ENCODE measurements at regions not wholly inside any gene's neighbourhood (a gene's known extent, or its start where the extent isn't known, plus 50 kb on each side); places are given as distances from the start of the nearest gene placed in this dataset.

DNA sequence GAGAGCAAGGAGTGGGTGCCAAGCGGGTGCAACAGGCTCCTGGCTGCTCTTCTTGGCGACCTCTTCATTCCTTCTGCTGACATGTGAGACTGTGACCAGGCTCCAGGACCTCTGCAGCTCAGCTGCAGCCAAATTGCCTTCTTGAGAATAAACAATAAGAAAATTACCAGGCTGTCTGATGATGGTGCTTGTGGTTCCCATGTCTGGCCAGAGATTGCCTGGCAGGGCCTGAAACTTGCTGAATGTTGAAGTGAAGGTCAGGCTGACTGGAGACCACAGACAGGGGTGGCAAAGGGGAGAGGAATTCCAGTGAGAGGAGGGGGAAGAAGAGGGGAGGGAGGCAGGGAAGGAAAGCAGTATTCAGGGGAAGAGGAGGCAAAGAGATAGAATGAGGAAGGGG, 497.4 kb upstream of the PODXL start:
- FAIRE-seq (no peak), DNase-seq (ENCODE audit: low read depth, low spot score) (no peak)
- no peaks in the 10 kb centered on the region for H3K4me1 ChIP-seq (ENCODE audit: control insufficient read depth, extremely low read depth, insufficient read depth, low read length)
- H3K9ac ChIP-seq (ENCODE audit: control insufficient read depth, extremely low read depth, insufficient read depth, low read length): no peak overlapping the region
- no peaks in the 10 kb centered on the region for H3K36me3 ChIP-seq (ENCODE audit: control insufficient read depth in 2 of 2, extremely low read depth in 1 of 2, insufficient read depth in 2 of 2, low read length in 2 of 2)
- no peak overlapping the region for H3K4me3 ChIP-seq (ENCODE audit: control insufficient read depth in 2 of 3, extremely low read depth in 1 of 3, insufficient read depth in 2 of 3, low read depth in 1 of 3, low read length in 3 of 3)
- H3K4me2 ChIP-seq (ENCODE audit: control insufficient read depth, extremely low read depth, insufficient read depth, low read depth, low read length): no peak overlapping the region
- no peaks in the 10 kb centered on the region for H3K9me1 ChIP-seq (ENCODE audit: control insufficient read depth, extremely low read depth, insufficient read depth, low read length)
- peaks cover 18% of the 10 kb centered on the region for H3K27me3 ChIP-seq (ENCODE audit: control insufficient read depth, extremely low read depth, insufficient read depth, low read length)
- dilution Hi-C loops (cut with MboI; ENCODE audit: extremely low pct_ligation_motif_present, low sequenced_read_pairs): no loop called here
- TF ChIP-seq, protein P1, sequence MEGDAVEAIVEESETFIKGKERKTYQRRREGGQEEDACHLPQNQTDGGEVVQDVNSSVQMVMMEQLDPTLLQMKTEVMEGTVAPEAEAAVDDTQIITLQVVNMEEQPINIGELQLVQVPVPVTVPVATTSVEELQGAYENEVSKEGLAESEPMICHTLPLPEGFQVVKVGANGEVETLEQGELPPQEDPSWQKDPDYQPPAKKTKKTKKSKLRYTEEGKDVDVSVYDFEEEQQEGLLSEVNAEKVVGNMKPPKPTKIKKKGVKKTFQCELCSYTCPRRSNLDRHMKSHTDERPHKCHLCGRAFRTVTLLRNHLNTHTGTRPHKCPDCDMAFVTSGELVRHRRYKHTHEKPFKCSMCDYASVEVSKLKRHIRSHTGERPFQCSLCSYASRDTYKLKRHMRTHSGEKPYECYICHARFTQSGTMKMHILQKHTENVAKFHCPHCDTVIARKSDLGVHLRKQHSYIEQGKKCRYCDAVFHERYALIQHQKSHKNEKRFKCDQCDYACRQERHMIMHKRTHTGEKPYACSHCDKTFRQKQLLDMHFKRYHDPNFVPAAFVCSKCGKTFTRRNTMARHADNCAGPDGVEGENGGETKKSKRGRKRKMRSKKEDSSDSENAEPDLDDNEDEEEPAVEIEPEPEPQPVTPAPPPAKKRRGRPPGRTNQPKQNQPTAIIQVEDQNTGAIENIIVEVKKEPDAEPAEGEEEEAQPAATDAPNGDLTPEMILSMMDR (optimal IDR thresholded peaks at IDR 0.05 in 1 of 3, IDR thresholded peaks at IDR 0.05 in 1 of 3, conservative IDR thresholded peaks at IDR 0.05 in 1 of 3; ENCODE audit: extremely low read depth in 1 of 3, insufficient read depth in 2 of 3, low read length in 3 of 3): no peak
- no peak for TF ChIP-seq EZH2 (IDR thresholded peaks at IDR 0.05; ENCODE audit: low read length)
- no peak overlapping the region for H3K27ac ChIP-seq (ENCODE audit: control insufficient read depth, insufficient read depth, low read length)
- no peaks in the 10 kb centered on the region for H3K9me3 ChIP-seq (ENCODE audit: control insufficient read depth, low read depth, low read length)
- no peaks in the 10 kb centered on the region for H3K79me2 ChIP-seq (ENCODE audit: control insufficient read depth, insufficient read depth, low read length)
- no peaks in the 10 kb centered on the region for H4K20me1 ChIP-seq (ENCODE audit: control insufficient read depth, extremely low read depth, insufficient read depth, low read length)
- no peak overlapping the region for H2AFZ ChIP-seq (ENCODE audit: control insufficient read depth, low read length)

DNA sequence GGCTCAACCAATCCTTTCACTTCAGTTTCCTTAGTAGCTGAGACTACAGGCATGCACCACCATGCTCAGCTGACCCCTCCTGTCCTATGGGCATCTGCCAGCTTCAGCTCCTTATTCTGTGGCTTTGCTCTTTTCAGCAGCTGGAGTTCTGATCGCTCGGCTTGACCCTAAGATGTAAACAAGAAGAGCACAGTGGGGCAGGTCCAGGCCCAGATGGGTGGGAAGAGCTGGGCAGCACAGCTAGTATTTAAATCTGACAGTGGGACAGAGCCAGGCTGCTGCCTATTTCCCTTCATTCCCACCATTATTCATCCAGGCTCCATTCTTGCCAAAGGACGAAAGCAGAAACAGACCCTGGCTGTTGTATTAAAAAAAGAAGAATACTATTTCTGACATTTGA, 494.9 kb upstream of the PODXL start:
- no peaks in the 10 kb centered on the region for H3K4me1 ChIP-seq (ENCODE audit: control insufficient read depth, extremely low read depth, insufficient read depth, low read length)
- H3K9ac ChIP-seq (ENCODE audit: control insufficient read depth, extremely low read depth, insufficient read depth, low read length): no peak overlapping the region
- H3K9me3 ChIP-seq (ENCODE audit: control insufficient read depth, low read depth, low read length): no peaks in the 10 kb centered on the region
- H3K27ac ChIP-seq (ENCODE audit: control insufficient read depth, insufficient read depth, low read length): no peak overlapping the region
- no peaks in the 10 kb centered on the region for H3K79me2 ChIP-seq (ENCODE audit: control insufficient read depth, insufficient read depth, low read length)
- no peaks in the 10 kb centered on the region for H3K9me1 ChIP-seq (ENCODE audit: control insufficient read depth, extremely low read depth, insufficient read depth, low read length)
- dilution Hi-C loops (cut with MboI; ENCODE audit: extremely low pct_ligation_motif_present, low sequenced_read_pairs): no loop called here
- no peak overlapping the region for H3K4me2 ChIP-seq (ENCODE audit: control insufficient read depth, extremely low read depth, insufficient read depth, low read depth, low read length)
- no peak overlapping the region for H2AFZ ChIP-seq (ENCODE audit: control insufficient read depth, low read length)
- H3K4me3 ChIP-seq (ENCODE audit: control insufficient read depth in 2 of 3, extremely low read depth in 1 of 3, insufficient read depth in 2 of 3, low read depth in 1 of 3, low read length in 3 of 3): no peak overlapping the region
- H3K27me3 ChIP-seq (ENCODE audit: control insufficient read depth, extremely low read depth, insufficient read depth, low read length): peaks cover 18% of the 10 kb centered on the region
- no peaks in the 10 kb centered on the region for H3K36me3 ChIP-seq (ENCODE audit: control insufficient read depth in 2 of 2, extremely low read depth in 1 of 2, insufficient read depth in 2 of 2, low read length in 2 of 2)
- TF ChIP-seq, protein P1 (optimal IDR thresholded peaks at IDR 0.05 in 1 of 3, IDR thresholded peaks at IDR 0.05 in 1 of 3, conservative IDR thresholded peaks at IDR 0.05 in 1 of 3; ENCODE audit: extremely low read depth in 1 of 3, insufficient read depth in 2 of 3, low read length in 3 of 3): no peak
- no peak for TF ChIP-seq EZH2 (IDR thresholded peaks at IDR 0.05; ENCODE audit: low read length)
- DNase-seq (ENCODE audit: low read depth, low spot score): no peak
- no peak for FAIRE-seq
- no peaks in the 10 kb centered on the region for H4K20me1 ChIP-seq (ENCODE audit: control insufficient read depth, extremely low read depth, insufficient read depth, low read length)
